ENCODE measurements at regions not wholly inside any gene's neighbourhood (a gene's known extent, or its start where the extent isn't known, plus 50 kb on each side); places are given as distances from the start of the nearest gene placed in this dataset.
A peak's percentile ranks its signal among the peaks of the same experiment; 100 is the strongest.
"Not testable (repeated sequence)": the region's sequence is repeated elsewhere in the genome, so short reads cannot be mapped to it uniquely, and the experiment has no call there.

GRCh38 chr1:96595530-96595929 is 126.1 kb upstream of the PTBP2 start:
- H3K9me3 ChIP-seq (ENCODE audit: low read length); H3K36me3 ChIP-seq (replicated peaks in 1 of 2; ENCODE audit: control insufficient read depth in 1 of 2, insufficient read depth in 2 of 2, low read length in 2 of 2); FAIRE-seq; H3K9ac ChIP-seq (ENCODE audit: insufficient read depth, low read depth, low read length); H3K79me2 ChIP-seq (ENCODE audit: insufficient read depth, low read length); DNase-seq (ENCODE audit: low spot score); CTCF ChIA-PET (ENCODE audit: low intra/inter-chr PET ratio, low total read pairs); H2AFZ ChIP-seq (ENCODE audit: low read length); H3K4me2 ChIP-seq (ENCODE audit: low read depth, low read length); in situ Hi-C loops (cut with HindIII; ENCODE audit: extremely low pct_ligation_motif_present, low pct_unique_long_range_greater_than_20kb); H3K4me3 ChIP-seq (replicated peaks in 1 of 3; ENCODE audit: insufficient read depth in 1 of 3, low read depth in 2 of 3, low read length in 3 of 3); BruUV-seq (replicated peaks); H4K20me1 ChIP-seq (ENCODE audit: insufficient read depth, low read length); ATAC-seq; H3K27me3 ChIP-seq (ENCODE audit: control insufficient read depth in 1 of 2, insufficient read depth in 2 of 2, low read length in 2 of 2); POLR2A ChIA-PET; H3K4me1 ChIP-seq (ENCODE audit: insufficient read depth, low read length); H3K27ac ChIP-seq (ENCODE audit: extremely low read length, insufficient read depth, low read length): not testable (repeated sequence)
- intact Hi-C loops (cut with micrococcal nuclease; ENCODE audit: unreplicated experiment): loop anchor here (5.0 kb wide), 1 partner anchor 157 kb away; no protein-coding TSS in a partner anchor
- WGBS (ENCODE audit: low lambda C conversion rate): 46% methylated on average over 2 of the region's 2 CpGs
- peak; percentile 68 for TF ChIP-seq ZNF121 (CRISPR knock-in tag; IDR thresholded peaks at IDR 0.05)

DNA sequence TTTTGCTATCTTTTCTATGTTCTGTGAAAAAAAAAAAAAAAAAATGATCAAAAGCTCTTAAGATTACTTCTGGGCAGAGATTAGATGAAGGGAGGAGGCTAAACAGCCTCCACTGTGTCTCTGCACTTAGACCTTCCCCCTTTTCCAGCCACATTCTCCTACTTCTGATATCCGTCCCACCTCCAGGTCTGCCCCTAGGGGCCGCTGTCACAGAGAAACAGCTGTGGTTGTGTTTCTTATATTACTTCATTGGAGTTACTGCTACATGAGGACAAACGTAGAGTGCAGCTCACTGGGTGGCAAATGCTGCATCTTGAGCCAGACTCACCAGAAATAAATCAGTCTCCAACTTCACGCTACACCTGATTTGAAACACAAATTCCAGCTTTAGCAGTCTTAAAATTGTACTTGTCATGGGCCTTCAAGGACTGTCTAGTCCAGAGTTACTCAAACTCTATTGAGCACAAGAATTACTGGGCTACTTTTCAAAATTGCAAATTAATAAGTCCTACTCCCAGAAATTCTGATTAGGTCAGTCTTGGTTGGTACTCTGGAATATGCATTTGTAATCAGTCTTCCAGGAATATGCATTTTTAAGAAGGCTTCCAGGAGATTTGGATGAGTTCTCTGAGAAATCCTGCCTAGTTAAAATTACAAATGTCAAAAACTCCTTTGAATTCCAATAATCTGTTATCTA is 125.2 kb upstream of the PTBP2 start:
- no peak overlapping the region for H2AFZ ChIP-seq (ENCODE audit: low read length)
- H3K4me1 ChIP-seq (ENCODE audit: insufficient read depth, low read length): no peaks in the 10 kb centered on the region
- intact Hi-C loops (cut with micrococcal nuclease; ENCODE audit: unreplicated experiment) (loop anchor here (1.0 to 5.0 kb wide), 2 partner anchors 92 to 156 kb away; no protein-coding TSS in a partner anchor), in situ Hi-C loops (cut with HindIII; ENCODE audit: extremely low pct_ligation_motif_present, low pct_unique_long_range_greater_than_20kb) (no loop called here)
- no peaks in the 10 kb centered on the region for H3K79me2 ChIP-seq (ENCODE audit: insufficient read depth, low read length)
- WGBS (ENCODE audit: low lambda C conversion rate): 24% methylated on average over 4 of the region's 4 CpGs
- H3K4me2 ChIP-seq (ENCODE audit: low read depth, low read length): no peak overlapping the region
- BruUV-seq (replicated peaks): no TSS peak
- ATAC-seq (peak; percentile 99), DNase-seq (ENCODE audit: low spot score) (peak; percentile 63), FAIRE-seq (peak; percentile 52)
- H4K20me1 ChIP-seq (ENCODE audit: insufficient read depth, low read length): no peaks in the 10 kb centered on the region
- CTCF ChIA-PET (ENCODE audit: low intra/inter-chr PET ratio, low total read pairs): interaction anchor here (1.7 kb wide), 1 partner anchor 249 kb away, joined by 3 read pairs; no protein-coding TSS in a partner anchor
- H3K27ac ChIP-seq (ENCODE audit: extremely low read length, insufficient read depth, low read length): no peak overlapping the region
- H3K27me3 ChIP-seq (ENCODE audit: control insufficient read depth in 1 of 2, insufficient read depth in 2 of 2, low read length in 2 of 2): no peaks in the 10 kb centered on the region
- no peaks in the 10 kb centered on the region for H3K36me3 ChIP-seq (replicated peaks in 1 of 2; ENCODE audit: control insufficient read depth in 1 of 2, insufficient read depth in 2 of 2, low read length in 2 of 2)
- H3K9ac ChIP-seq (ENCODE audit: insufficient read depth, low read depth, low read length): no peak overlapping the region
- POLR2A ChIA-PET: interaction anchor here (0.6 kb wide), 1 partner anchor 131 kb away, joined by 3 read pairs; no protein-coding TSS in a partner anchor
- H3K9me3 ChIP-seq (ENCODE audit: low read length): no peaks in the 10 kb centered on the region
- H3K4me3 ChIP-seq (replicated peaks in 1 of 3; ENCODE audit: insufficient read depth in 1 of 3, low read depth in 2 of 3, low read length in 3 of 3): no peak overlapping the region
- TF ChIP-seq RELA (CRISPR knock-in tag; IDR thresholded peaks at IDR 0.05) (no peak), MIXL1 (CRISPR knock-in tag; IDR thresholded peaks at IDR 0.05) (no peak), ZNF550 (CRISPR knock-in tag; IDR thresholded peaks at IDR 0.05; ENCODE audit: borderline replicate concordance) (no peak), DDIT3 (CRISPR knock-in tag; IDR thresholded peaks at IDR 0.05) (no peak), RERE (CRISPR knock-in tag; IDR thresholded peaks at IDR 0.05; ENCODE audit: low read depth) (no peak), FOSL1 (CRISPR knock-in tag; IDR thresholded peaks at IDR 0.05; ENCODE audit: borderline replicate concordance) (no peak), MBD4 (IDR thresholded peaks at IDR 0.05; ENCODE audit: borderline replicate concordance, low read length) (no peak)
- TF ChIP-seq, protein P1, sequence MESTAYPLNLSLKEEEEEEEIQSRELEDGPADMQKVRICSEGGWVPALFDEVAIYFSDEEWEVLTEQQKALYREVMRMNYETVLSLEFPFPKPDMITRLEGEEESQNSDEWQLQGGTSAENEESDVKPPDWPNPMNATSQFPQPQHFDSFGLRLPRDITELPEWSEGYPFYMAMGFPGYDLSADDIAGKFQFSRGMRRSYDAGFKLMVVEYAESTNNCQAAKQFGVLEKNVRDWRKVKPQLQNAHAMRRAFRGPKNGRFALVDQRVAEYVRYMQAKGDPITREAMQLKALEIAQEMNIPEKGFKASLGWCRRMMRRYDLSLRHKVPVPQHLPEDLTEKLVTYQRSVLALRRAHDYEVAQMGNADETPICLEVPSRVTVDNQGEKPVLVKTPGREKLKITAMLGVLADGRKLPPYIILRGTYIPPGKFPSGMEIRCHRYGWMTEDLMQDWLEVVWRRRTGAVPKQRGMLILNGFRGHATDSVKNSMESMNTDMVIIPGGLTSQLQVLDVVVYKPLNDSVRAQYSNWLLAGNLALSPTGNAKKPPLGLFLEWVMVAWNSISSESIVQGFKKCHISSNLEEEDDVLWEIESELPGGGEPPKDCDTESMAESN (CRISPR knock-in tag; conservative IDR thresholded peaks at IDR 0.05): 0 out of 2 replicates have a peak, but pooled peaks have one; percentile 30
